ENCODE measurements at regions not wholly inside any gene's neighbourhood (a gene's known extent, or its start where the extent isn't known, plus 50 kb on each side); places are given as distances from the start of the nearest gene placed in this dataset.

DNA sequence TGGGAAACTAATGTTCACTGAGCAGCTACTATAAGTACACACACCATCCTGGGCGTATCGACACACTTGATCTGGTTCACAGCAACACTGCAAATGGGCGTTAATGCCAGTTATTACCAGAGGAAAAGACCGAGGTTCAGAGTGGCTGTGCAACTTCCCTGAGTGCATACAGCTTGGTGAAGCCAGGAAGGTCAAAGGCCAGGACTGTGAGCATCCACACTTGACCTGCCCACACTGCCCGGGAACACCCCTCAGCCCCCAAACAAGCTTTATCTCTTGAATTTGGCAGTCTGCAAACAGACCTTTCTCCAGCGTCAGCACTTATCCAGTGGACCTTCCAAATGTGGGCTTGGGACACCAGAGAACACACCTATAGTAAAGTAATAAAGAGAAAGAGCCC lies 312.6 kb downstream of the BCL11B start:
- TF ChIP-seq, protein P1, sequence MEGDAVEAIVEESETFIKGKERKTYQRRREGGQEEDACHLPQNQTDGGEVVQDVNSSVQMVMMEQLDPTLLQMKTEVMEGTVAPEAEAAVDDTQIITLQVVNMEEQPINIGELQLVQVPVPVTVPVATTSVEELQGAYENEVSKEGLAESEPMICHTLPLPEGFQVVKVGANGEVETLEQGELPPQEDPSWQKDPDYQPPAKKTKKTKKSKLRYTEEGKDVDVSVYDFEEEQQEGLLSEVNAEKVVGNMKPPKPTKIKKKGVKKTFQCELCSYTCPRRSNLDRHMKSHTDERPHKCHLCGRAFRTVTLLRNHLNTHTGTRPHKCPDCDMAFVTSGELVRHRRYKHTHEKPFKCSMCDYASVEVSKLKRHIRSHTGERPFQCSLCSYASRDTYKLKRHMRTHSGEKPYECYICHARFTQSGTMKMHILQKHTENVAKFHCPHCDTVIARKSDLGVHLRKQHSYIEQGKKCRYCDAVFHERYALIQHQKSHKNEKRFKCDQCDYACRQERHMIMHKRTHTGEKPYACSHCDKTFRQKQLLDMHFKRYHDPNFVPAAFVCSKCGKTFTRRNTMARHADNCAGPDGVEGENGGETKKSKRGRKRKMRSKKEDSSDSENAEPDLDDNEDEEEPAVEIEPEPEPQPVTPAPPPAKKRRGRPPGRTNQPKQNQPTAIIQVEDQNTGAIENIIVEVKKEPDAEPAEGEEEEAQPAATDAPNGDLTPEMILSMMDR (conservative IDR thresholded peaks at IDR 0.05 in 1 of 2, IDR thresholded peaks at IDR 0.05 in 1 of 2; ENCODE audit: extremely low read depth in 1 of 2, insufficient read depth in 1 of 2, low read depth in 1 of 2, low read length in 2 of 2), result no peak
- TF ChIP-seq EZH2 (IDR thresholded peaks at IDR 0.05; ENCODE audit: borderline replicate concordance, low read length), result no peak

Data from mammary epithelial cell (primary cell).